Myocyte (in vitro differentiated cells): ENCODE measurements at regions not wholly inside any gene's neighbourhood (a gene's known extent, or its start where the extent isn't known, plus 50 kb on each side); places are given as distances from the start of the nearest gene placed in this dataset.
A peak's percentile ranks its signal among the peaks of the same experiment; 100 is the strongest.

ENCODE experiments used
- DNase-seq: peaks from one replicate; pipeline ENCODE4 v3.0.0-alpha.2; 2012; ENCODE audit warnings: low read depth

DNA sequence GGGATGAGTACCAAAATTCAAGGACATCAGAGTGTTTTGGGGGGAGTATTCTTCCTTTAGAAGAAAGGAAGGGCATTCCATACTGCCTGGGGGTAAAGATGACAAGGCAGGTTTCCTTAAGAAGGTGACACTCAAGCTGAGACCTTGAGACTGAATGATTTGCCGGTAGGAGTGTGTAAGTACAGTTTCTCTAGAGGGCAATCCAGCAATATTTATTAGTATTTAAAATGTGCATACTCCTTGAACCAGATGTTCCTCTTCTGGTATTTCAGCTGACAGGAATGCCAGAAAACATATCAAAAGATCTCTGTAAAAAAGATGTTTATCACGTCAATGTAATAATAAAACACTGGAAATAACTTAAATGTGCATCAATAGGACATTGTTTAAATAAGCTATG is 106.4 kb upstream of the TMCC3 start:
- DNase-seq: no peak

DNA sequence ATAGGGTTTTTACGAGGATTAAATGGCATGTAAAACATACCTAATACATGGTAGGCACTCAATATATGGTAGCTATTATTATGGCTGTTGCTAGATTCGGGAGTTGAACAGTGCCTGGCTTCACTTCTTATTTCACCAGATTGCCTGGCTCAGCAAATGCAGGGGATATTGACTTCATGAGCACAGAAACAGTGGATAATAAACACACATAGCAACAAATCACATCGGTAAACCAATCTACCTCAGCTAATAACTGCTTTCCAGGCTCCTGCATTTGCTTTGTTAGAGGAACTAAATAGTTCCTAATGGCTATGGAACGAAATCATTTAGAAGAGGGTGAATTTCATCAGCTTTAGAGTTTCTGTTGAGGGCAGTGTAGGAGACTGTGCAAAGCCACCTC is 105.2 kb upstream of the TMCC3 start:
- no peak for DNase-seq

DNA sequence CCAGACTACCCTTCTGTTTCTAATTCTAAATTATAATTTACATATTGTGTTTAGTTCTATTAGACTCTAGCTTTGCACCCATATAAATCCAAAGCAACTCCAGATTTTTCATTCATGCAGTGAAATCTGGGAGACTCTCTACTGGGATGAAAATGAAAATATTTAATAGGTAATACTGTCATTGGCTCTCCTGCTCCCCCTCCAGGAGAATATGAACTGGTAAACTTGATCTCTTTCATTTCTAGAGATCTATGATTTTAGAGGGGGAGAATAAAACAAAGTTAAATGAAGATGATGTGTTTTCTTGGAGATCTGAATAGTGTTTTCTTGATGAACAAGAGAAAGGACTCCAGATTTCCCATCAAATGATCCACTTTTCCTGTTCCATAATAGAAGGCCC is 104.3 kb upstream of the TMCC3 start:
- peak; percentile 15 for DNase-seq

DNA sequence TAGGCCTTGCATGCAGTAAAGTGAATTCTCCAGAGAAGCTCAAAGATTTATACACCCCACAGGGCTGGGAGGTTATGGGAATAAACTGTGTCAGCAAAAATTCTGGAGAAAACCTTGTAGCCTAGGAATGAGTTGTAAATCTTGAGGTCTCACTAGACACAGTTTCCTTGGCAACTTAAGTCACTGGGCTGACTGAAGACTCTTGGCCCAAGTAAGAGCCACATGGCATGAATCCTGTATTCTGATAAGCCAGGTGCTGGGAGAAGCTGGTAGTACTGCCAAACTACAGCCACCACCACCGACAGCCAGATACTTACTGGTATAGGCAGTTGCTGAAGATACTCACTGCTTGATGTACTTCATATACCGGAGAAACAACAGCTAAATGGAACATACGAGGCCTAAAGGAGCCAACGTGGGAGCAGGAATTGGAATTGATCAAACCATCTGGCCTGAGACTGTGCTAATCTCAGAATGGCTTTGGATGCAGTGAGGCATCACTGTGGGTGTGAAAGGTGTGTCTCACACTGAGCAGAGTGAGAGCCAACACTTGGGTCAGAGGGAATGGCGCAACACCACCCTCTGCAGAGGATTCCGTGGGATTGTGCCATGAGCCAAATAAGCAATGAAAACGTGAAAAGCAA is 102.8 kb upstream of the TMCC3 start:
- DNase-seq: no peak

DNA sequence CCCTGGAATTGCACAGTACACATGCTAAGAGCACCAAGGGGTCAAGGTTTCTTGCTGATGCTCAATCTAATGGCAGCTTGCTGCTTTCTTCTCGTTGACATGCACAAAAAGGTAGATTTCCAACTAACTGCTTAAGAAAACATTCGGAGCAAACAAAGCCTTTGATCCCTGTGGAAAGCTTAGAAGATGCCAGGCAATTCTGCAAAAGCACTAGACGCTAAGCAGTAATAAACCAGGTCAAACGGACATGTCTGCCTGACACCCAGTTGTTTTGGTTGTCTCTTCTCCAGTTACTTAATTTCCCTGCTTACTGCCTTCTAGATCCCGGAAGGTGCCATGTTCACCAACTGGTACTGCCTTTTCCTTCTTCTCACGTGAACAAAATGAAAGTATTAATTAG is 100.5 kb upstream of the TMCC3 start:
- DNase-seq: no peak

DNA sequence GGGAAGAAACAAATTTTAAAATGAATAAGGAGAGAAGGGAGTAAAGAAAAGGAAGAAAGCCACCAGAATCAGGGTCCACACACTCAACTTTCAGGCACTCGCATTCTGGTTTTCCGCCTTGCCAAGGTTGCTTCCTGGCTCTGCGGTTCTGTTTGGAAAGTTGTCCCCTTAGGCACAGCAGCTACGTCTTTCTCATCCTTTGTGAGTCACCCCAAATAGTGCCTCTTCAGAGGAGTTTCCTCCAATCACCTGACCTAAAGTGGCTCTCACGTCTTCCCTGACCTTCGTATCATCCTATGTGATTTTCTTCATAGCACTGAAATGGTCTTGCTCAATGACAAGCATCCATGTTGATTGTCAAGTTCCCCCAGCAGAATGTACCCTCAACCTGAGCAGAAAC is 99.5 kb upstream of the TMCC3 start:
- DNase-seq: no peak

DNA sequence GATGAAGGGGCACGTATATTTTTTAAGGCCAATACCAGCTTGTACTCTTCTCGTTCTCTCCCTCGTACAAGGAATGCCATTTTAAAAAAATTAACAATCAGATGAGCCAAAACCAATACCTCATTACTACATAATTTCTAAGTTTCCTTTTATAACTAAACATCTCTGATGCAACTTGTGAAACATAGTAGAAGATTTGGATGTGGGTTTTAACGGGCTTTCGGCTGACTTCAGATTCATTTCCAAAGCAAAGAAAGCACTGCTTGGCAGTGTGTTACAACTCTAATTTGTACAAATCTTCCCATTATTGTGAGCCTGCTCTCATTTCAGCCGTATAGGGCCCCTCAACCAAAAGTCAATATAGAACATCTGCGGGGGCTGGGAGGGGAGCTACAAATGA is 99.1 kb upstream of the TMCC3 start:
- no peak for DNase-seq

DNA sequence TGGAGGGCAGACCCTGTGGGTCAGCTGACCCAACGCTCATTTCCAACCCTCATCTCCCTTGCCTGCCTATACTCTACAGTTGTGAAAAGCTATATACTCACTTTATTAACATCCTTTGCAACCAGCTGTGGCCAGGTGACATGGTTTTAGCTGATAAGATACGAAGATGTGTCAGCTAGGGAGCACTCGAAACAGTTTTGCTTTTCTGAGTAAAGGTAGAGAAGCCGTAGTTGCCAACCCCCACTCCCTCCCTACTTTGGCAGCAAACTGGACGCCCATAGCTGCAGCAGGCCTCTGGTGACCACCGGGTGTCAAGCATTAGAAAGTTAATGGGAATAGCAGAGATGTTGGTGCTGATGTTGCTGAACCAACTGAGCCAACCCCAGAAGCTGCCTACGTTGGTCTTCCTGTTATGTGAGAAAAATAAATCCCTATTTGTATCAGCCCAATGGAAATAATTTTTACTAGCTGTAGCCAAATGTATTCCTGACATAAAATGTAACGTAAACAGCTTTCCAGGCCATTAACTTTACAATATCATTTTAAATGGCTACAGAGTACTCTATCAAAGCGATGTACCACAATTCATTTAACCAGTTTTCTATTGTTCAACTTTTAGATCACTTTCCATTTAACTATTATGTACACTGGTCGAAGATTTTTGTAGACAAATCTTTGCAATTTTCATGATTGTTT is 98.5 kb upstream of the TMCC3 start:
- no peak for DNase-seq

DNA sequence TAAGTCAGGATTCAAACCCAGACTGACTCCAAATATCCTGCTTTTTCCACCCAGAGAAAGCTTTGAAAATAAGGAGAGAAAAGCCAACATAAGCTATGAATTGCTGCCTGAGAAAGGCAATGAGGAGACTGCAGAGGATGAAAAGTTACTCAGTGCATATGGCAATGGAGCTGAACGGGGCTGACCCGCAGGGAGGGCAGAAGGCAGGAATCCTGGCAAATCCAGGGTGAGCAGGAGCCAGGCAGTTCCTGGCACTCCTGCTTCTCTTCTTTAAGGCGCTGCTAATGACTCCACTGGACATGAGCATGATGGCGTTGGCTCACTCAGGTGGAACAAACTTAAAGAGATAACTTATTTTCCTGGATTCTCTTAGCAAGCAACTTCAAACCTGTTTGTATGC is 95.2 kb upstream of the TMCC3 start:
- DNase-seq: no peak

DNA sequence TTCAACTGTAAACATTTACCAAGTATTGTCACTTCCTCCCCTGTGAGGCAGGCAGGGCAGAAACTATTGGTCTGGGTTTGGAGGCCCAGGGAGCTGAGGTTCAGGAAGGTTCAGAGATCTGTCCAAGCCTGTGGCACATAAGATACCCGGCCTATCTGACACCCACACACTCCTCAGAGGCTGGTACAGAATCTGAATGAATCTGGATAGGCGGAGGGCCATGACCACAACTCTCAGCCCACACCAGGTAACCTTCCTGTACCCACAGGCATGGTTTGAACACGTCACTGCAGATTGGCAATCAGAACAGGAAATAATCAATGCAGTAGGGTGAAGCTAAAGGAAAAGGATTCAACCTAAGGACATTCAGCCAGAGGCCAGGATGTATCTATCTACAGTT is 92.8 kb upstream of the TMCC3 start:
- DNase-seq: no peak

DNA sequence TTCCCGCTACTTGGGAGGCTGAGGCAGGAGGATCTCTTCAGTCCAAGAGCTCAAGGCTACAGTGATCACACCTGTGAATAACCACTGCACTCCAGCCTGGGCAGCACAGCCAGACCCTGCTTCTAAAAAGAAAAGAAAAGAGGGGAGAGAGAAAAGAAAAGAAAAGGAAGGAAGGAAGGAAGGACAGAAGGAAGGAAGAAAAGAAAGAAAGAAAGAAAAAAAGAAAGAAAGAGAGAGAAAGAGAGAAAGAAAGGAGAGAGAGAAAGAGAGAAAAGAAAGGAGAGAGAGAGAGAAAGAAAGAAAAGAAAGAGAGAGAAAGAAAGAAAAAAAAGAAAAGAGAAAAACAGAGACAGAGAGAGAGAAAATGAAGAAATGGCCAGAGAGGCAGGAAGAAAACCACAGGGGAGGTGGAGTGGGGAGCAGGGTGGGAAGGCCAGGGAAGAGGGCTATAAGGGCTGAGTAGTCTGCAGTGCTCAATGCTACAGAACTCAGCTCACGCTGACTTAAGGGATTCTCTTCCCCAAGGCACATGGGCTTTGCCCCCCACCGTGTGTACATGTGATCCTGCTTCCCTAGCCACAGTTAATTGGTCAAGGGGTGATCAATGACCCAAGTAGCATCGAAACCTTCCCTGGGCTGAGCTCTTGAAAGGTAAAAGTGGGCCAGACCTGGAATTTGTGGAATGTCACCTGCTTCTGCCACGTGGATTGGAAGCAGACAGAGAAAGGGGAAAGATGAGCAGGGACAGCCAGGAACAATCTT is 90.4 kb upstream of the TMCC3 start:
- DNase-seq: no peak

DNA sequence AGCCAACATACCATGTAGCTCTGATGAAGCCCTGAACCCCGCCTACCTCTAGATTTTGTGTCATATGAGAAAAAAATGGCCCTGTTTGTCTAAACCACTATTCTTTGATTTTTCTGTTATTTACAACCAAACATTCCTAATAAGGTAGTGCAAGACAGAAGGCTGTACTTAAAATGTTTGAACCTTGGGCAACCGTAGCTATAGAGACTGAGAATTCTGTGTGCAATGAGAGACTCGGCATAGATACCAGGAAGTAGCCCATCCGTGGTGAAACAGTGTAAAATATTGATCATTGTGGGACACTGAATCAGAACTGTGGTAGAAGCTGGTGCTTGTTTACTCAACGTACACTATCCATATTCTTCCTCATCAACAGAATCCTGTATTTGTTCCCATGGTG is 86.5 kb upstream of the TMCC3 start:
- DNase-seq: no peak

DNA sequence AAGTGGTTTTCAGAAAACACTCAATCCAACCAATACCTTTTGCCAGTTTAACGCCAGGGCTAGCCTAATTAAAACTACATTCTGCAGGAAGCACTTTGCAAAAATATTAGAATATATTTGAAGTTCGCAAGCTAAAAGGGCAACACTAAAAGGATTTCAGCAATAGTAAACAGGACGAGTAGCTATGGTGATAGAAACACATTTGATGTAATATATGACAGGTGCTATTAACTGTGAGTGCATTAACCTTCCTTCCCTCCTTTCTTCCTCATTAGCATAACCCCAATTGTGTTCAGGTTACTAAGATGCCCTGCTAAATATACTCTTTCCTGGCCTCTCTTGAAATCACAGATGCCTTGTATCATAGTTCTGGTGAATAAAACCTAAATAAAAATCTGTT is 85.6 kb upstream of the TMCC3 start:
- no peak for DNase-seq

DNA sequence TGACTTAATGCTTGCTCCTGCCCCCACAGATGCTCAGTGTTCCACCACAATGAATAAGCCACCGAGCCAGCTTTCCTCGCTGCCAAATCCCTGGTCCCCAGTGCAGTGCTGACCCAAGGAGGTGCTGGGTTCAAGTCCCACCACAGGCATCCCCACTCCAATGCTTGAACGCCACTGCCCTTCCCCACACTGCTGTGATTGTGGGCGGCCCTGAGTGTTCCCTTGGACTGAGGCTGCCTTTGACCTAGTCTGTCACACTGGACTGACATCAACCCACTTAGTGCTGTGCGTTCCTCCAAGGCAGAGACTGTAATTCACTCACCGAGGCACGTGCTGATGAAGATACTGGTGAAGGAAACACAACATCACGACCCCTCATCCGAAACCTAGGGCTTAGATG is 83.4 kb upstream of the TMCC3 start:
- no peak for DNase-seq

DNA sequence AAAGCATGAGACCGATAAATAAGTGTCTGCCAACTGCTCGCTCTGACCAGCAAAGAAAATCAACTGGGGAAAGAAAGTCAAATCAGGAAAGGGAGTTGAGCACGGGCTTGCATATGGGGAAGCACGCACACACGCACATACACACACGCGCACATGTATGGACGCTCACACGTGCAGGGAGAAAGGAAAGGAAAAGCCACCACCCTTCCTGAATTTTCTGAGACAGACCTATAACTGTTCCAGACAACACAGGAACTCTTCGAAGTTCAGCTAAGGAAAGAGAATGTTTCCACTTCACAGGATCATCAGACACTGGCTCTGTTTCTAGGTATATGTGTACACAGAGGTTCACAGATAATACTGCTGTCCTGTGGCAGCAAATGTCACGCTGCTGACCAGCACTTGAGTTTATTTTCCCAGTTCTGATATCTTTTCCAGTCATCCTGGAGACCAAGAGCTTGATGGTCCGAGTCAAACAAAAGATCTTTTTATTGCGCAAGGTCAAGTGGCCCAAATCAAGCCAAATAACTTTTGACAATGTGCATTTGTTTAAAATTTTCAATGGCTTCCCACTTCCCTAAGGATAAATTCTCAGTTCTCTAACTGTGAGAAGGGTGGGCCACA is 82.1 kb upstream of the TMCC3 start:
- DNase-seq: no peak

DNA sequence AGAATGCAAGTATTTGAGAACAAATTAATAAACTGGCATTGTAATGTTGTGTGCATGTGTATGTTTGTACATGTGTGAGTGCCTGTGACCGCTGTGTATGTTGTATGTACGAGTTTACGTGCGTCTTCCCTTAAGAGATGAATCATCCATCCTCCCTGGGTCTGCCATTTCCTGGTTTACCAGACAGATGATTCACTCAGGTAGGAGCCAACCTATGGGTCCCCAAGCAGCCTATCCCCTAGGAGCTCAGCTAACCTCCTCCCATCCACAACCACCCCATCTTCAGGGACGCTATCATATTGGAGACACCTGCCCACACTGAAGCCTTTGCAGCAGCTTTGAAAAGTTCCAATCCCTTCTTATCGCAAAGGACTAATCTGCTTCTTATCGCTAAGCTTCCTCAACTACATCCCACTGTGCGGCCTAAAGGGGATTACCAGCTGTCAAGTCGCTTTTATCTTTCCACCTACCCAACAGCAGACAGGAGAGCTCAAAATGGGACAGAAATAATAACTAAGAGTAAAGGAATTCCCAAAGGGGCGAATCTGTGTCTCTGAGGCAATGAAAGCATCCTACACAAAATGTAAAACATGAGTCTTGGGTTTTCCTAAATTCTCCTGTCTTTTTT is 81.5 kb upstream of the TMCC3 start:
- DNase-seq: no peak

DNA sequence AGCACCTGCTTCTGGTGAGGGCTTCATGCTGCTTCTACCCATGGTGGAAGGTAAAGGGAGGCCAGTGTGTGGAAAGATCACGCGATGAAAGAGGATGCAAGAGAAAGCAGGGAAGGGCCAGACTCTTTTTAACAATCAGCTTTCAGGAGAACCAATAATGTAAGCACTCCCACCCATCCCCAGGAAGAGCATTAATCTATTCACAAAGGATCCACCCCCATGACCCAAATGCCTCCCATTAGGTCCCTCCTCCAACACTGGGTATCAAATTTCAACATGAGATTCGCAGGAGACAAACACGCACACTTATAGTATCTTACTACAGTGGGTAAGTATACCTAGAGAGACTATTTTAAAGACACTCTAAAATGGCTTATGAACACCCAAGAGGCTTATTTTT is 80.5 kb upstream of the TMCC3 start:
- DNase-seq: no peak

DNA sequence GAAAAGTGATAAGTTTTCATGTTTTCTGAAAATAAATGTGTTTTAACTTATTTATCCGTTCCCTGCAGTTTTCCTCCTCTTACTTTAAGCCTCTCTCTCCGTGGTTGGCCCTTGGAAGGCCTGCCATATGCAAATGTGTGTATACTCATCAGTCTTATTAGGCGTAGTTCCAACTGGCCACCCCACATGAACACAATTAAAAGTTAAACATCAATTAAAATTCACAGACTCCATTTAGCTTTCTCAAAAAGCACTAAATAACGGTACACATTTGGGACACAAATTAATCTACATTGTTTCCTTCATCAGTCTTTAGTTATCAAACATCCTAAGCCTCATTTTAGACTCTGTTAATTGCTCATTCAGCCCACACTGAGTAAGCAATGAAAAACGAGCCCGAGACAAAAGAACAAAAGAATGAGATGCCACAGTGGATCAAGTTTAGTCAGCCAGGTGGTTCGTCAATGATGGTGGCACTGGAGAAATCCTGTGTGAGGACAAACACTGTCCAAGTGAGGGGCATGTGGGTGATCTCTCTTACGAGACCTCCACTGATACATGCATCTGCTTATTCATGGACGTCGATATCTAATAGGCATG is 76.0 kb upstream of the TMCC3 start:
- no peak for DNase-seq

DNA sequence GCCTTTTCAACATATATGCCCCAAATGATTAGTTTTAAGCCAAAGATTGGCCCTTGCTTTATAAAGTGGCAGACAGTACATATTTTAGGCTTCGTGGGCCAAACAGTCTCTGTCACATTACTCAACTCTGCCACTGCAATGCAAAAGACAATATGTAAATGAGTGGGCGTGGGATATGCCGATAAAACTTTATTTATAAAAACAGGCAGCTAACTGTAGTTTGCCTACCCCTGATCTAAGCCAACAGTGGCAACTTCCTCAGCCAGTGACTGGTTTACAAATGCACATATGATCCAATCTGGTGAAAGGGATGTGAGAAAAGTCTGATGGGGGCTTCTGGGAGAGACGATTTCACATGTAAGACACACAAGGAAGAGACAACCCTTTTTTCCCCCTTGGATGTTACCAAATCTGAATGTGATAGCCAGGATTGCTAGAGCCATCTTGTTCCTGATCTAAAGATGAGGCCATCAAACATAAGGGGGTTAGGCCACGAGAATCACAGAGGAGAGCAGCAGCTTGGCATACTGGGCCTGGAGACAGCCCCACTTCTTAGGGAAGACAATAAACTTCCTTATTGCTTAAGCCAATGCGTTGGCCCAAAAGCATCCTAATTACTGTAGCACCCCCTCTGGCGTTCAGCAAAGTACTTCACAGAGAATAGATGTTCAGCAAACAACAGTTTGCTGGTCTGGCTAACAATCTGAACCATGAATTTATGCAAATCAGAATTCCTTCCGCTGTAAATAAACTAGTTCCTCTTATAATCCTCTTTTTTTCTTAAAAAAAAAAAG is 75.2 kb upstream of the TMCC3 start:
- DNase-seq: peak; percentile 27

DNA sequence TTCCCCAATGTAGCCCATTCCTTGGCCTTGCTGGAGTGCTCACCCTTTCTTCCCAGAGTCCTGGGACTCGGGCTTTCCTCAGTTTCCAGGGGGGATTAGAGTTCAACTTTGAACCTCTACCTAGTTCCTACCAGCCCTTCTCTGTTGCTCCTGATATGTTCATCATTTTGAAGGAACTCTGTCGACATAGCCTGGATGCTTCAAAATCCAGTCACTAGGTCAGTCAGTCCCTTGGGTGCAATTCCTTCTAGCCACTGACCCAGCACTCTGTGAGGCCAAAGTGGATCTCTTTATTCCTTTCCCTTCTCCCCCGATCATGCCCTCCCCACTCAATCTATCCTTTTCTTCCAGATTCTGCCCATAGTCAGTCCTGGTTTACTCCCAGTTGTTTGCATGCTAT is 72.3 kb upstream of the TMCC3 start:
- DNase-seq: peak; percentile 23

DNA sequence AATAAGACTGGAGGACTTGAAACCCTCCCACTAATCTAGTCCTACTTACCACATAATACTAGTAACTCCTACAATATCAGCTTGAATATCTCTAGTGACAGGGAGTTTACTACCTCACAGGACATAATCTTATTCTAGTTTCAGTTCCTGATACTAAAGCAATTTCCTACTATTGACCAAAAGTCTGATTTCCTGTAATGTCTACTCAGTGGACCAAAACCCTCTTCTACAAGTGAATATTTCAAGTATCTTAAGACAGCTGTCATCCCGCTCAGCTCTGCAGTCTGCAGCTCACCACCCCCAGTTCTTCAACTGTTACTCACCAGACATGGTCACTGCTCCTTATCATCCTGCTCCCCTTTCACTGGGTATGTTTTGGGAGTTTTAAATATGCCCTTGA is 70.8 kb upstream of the TMCC3 start:
- DNase-seq: peak; percentile 26
